ENCODE measurements at regions not wholly inside any gene's neighbourhood (a gene's known extent, or its start where the extent isn't known, plus 50 kb on each side); places are given as distances from the start of the nearest gene placed in this dataset.

- no peak for TF ChIP-seq POLR2A (IDR thresholded peaks at IDR 0.05)
- no peak for TF ChIP-seq CTCF (IDR thresholded peaks at IDR 0.05)
Measured at GRCh38 chr17:34852614-34853013, 108.6 kb downstream of the CCT6B start.

All from right lobe of liver (tissue), 4 donors.